ENCODE measurements at regions not wholly inside any gene's neighbourhood (a gene's known extent, or its start where the extent isn't known, plus 50 kb on each side); places are given as distances from the start of the nearest gene placed in this dataset.
"Not testable (repeated sequence)": the region's sequence is repeated elsewhere in the genome, so short reads cannot be mapped to it uniquely, and the experiment has no call there.

- not testable (repeated sequence) for H3K27ac ChIP-seq (ENCODE audit: low read depth in 1 of 2, low read length in 1 of 2); H3K4me3 ChIP-seq (ENCODE audit: low read length in 2 of 2); DNase-seq (ENCODE audit: low read depth in 6 of 9, low spot score in 9 of 9); H3K27me3 ChIP-seq (ENCODE audit: control insufficient read depth in 2 of 2, insufficient read depth in 1 of 2, low read length in 1 of 2); H3K4me1 ChIP-seq (ENCODE audit: control insufficient read depth in 2 of 2, insufficient read depth in 2 of 2, low read length in 2 of 2); H3K36me3 ChIP-seq (ENCODE audit: control insufficient read depth in 2 of 2, insufficient read depth in 2 of 2, low read length in 1 of 2)
- 68% methylated on average over 2 of the region's 2 CpGs for WGBS
- peaks cover 12 to 24% of the 10 kb centered on the region in 2 donors for H3K9me3 ChIP-seq (ENCODE audit: control insufficient read depth in 2 of 2, insufficient read depth in 1 of 2, low read length in 1 of 2)
These were observed 1504.2 kb upstream of the TPTE start for GRCh38 chr21:9017206-9017605.

GRCh38 chr21:9018731-9019253, 1502.6 kb upstream of the TPTE start:
- peaks cover 10 to 20% of the 10 kb centered on the region in 2 donors for H3K9me3 ChIP-seq (ENCODE audit: control insufficient read depth in 2 of 2, insufficient read depth in 1 of 2, low read length in 1 of 2)
- H3K4me3 ChIP-seq (ENCODE audit: low read length in 2 of 2); H3K27ac ChIP-seq (ENCODE audit: low read depth in 1 of 2, low read length in 1 of 2); H3K36me3 ChIP-seq (ENCODE audit: control insufficient read depth in 2 of 2, insufficient read depth in 2 of 2, low read length in 1 of 2); H3K4me1 ChIP-seq (ENCODE audit: control insufficient read depth in 2 of 2, insufficient read depth in 2 of 2, low read length in 2 of 2); DNase-seq (ENCODE audit: low read depth in 6 of 9, low spot score in 9 of 9); H3K27me3 ChIP-seq (ENCODE audit: control insufficient read depth in 2 of 2, insufficient read depth in 1 of 2, low read length in 1 of 2): not testable (repeated sequence)
- 61% methylated on average over 5 of the region's 5 CpGs for WGBS

- DNase-seq (ENCODE audit: low read depth in 6 of 9, low spot score in 9 of 9); H3K4me1 ChIP-seq (ENCODE audit: control insufficient read depth in 2 of 2, insufficient read depth in 2 of 2, low read length in 2 of 2); H3K36me3 ChIP-seq (ENCODE audit: control insufficient read depth in 2 of 2, insufficient read depth in 2 of 2, low read length in 1 of 2); H3K4me3 ChIP-seq (ENCODE audit: low read length in 2 of 2); H3K27me3 ChIP-seq (ENCODE audit: control insufficient read depth in 2 of 2, insufficient read depth in 1 of 2, low read length in 1 of 2); H3K27ac ChIP-seq (ENCODE audit: low read depth in 1 of 2, low read length in 1 of 2): not testable (repeated sequence)
- 52% methylated on average over 4 of the region's 4 CpGs for WGBS
- H3K9me3 ChIP-seq (ENCODE audit: control insufficient read depth in 2 of 2, insufficient read depth in 1 of 2, low read length in 1 of 2), result peaks cover 4 to 11% of the 10 kb centered on the region in 2 donors
These were observed 1497.2 kb upstream of the TPTE start for GRCh38 chr21:9024006-9024767.

- not testable (repeated sequence) for H3K36me3 ChIP-seq (ENCODE audit: control insufficient read depth in 2 of 2, insufficient read depth in 2 of 2, low read length in 1 of 2); H3K27ac ChIP-seq (ENCODE audit: low read depth in 1 of 2, low read length in 1 of 2); H3K4me3 ChIP-seq (ENCODE audit: low read length in 2 of 2); H3K4me1 ChIP-seq (ENCODE audit: control insufficient read depth in 2 of 2, insufficient read depth in 2 of 2, low read length in 2 of 2); DNase-seq (ENCODE audit: low read depth in 6 of 9, low spot score in 9 of 9); H3K27me3 ChIP-seq (ENCODE audit: control insufficient read depth in 2 of 2, insufficient read depth in 1 of 2, low read length in 1 of 2)
- H3K9me3 ChIP-seq (ENCODE audit: control insufficient read depth in 2 of 2, insufficient read depth in 1 of 2, low read length in 1 of 2), result peaks cover 4 to 12% of the 10 kb centered on the region in 2 donors
- 33% methylated on average over 2 of the region's 2 CpGs for WGBS
These were observed 1494.5 kb upstream of the TPTE start for GRCh38 chr21:9026729-9027416.

GRCh38 chr21:9027417-9027800, 1494.0 kb upstream of the TPTE start:
- not testable (repeated sequence) for H3K27me3 ChIP-seq (ENCODE audit: control insufficient read depth in 2 of 2, insufficient read depth in 1 of 2, low read length in 1 of 2); H3K27ac ChIP-seq (ENCODE audit: low read depth in 1 of 2, low read length in 1 of 2); DNase-seq (ENCODE audit: low read depth in 6 of 9, low spot score in 9 of 9); H3K36me3 ChIP-seq (ENCODE audit: control insufficient read depth in 2 of 2, insufficient read depth in 2 of 2, low read length in 1 of 2); H3K4me1 ChIP-seq (ENCODE audit: control insufficient read depth in 2 of 2, insufficient read depth in 2 of 2, low read length in 2 of 2); H3K4me3 ChIP-seq (ENCODE audit: low read length in 2 of 2)
- H3K9me3 ChIP-seq (ENCODE audit: control insufficient read depth in 2 of 2, insufficient read depth in 1 of 2, low read length in 1 of 2), result peaks cover 4 to 12% of the 10 kb centered on the region in 2 donors
- WGBS, result 86% methylated on average over 2 of the region's 2 CpGs

- H3K27me3 ChIP-seq (ENCODE audit: control insufficient read depth in 2 of 2, insufficient read depth in 1 of 2, low read length in 1 of 2); H3K4me3 ChIP-seq (ENCODE audit: low read length in 2 of 2); H3K4me1 ChIP-seq (ENCODE audit: control insufficient read depth in 2 of 2, insufficient read depth in 2 of 2, low read length in 2 of 2); DNase-seq (ENCODE audit: low read depth in 6 of 9, low spot score in 9 of 9); H3K27ac ChIP-seq (ENCODE audit: low read depth in 1 of 2, low read length in 1 of 2); H3K36me3 ChIP-seq (ENCODE audit: control insufficient read depth in 2 of 2, insufficient read depth in 2 of 2, low read length in 1 of 2): not testable (repeated sequence)
- 89% methylated on average over 8 of the region's 8 CpGs for WGBS
- H3K9me3 ChIP-seq (ENCODE audit: control insufficient read depth in 2 of 2, insufficient read depth in 1 of 2, low read length in 1 of 2), result peaks cover 4 to 12% of the 10 kb centered on the region in 2 donors
These were observed 1492.6 kb upstream of the TPTE start for GRCh38 chr21:9028624-9029431.

GRCh38 chr21:9030141-9030665, 1491.2 kb upstream of the TPTE start:
- not testable (repeated sequence) for H3K36me3 ChIP-seq (ENCODE audit: control insufficient read depth in 2 of 2, insufficient read depth in 2 of 2, low read length in 1 of 2); DNase-seq (ENCODE audit: low read depth in 6 of 9, low spot score in 9 of 9); H3K4me3 ChIP-seq (ENCODE audit: low read length in 2 of 2); H3K27ac ChIP-seq (ENCODE audit: low read depth in 1 of 2, low read length in 1 of 2); H3K27me3 ChIP-seq (ENCODE audit: control insufficient read depth in 2 of 2, insufficient read depth in 1 of 2, low read length in 1 of 2); H3K4me1 ChIP-seq (ENCODE audit: control insufficient read depth in 2 of 2, insufficient read depth in 2 of 2, low read length in 2 of 2)
- peaks cover 4 to 12% of the 10 kb centered on the region in 2 donors for H3K9me3 ChIP-seq (ENCODE audit: control insufficient read depth in 2 of 2, insufficient read depth in 1 of 2, low read length in 1 of 2)
- 72% methylated on average over 2 of the region's 2 CpGs for WGBS

- not testable (repeated sequence) for H3K27me3 ChIP-seq (ENCODE audit: control insufficient read depth in 2 of 2, insufficient read depth in 1 of 2, low read length in 1 of 2); H3K4me1 ChIP-seq (ENCODE audit: control insufficient read depth in 2 of 2, insufficient read depth in 2 of 2, low read length in 2 of 2); H3K4me3 ChIP-seq (ENCODE audit: low read length in 2 of 2); DNase-seq (ENCODE audit: low read depth in 6 of 9, low spot score in 9 of 9); H3K36me3 ChIP-seq (ENCODE audit: control insufficient read depth in 2 of 2, insufficient read depth in 2 of 2, low read length in 1 of 2); H3K27ac ChIP-seq (ENCODE audit: low read depth in 1 of 2, low read length in 1 of 2)
- H3K9me3 ChIP-seq (ENCODE audit: control insufficient read depth in 2 of 2, insufficient read depth in 1 of 2, low read length in 1 of 2), result peaks cover 4 to 12% of the 10 kb centered on the region in 2 donors
- WGBS, result 69% methylated on average over 4 of the region's 5 CpGs
These were observed 1489.7 kb upstream of the TPTE start for GRCh38 chr21:9031482-9032374.
